Heart left ventricle (tissue), 13 donors: ENCODE measurements at regions not wholly inside any gene's neighbourhood (a gene's known extent, or its start where the extent isn't known, plus 50 kb on each side); places are given as distances from the start of the nearest gene placed in this dataset.

ENCODE experiments used
- CTCF ChIP-seq, 12 donors: fragments of 200-600 bp; sonication (generic) in 4 of 12; IDR thresholded peaks; one replicate each; pipeline versions ENCODE4 v1.5.0 to v1.8.0; 2018 to 2022; ENCODE audit warnings: antibody characterized with exemption in 12 of 12, mild to moderate bottlenecking in 5 of 12
- POLR2A ChIP-seq, 2 donors: fragments of 450-650 bp; IDR thresholded peaks; one replicate each; pipeline ENCODE4 v1.6.1; 2017; ENCODE audit warnings: antibody characterized with exemption in 2 of 2, mild to moderate bottlenecking in 2 of 2, moderate library complexity in 2 of 2
- donor health status: ischemic (EF 13 %, LVEDD 7.1; RV severe dilation, severe dysfunction).
- donor health status: DM: no; HTN: yes; CAD: no.
- donor health status: DM: no; HTN: no; CAD: no.
- donor health status: ischemic (EF 25% LVEDD 6.9; RV normal size, moderate dysfunction).
- donor health status: ischemic (EF 25% LVEDD 5.7; RV mildly dilated, moderate dysfunction).
- donor health status: ischemic (EF 35%, LVEDD 5.7; RV mildly dilated, moderate dysfunction).
- donor health status: nonischemic (EF 11% LVEDD 7.7; RV severe dilation, severe dysfunction).
- donor health status: DM: yes; HTN: yes; CAD: no.
- donor health status: PGD.
- donor health status: ischemic (EF 29% LVEDD 5.4; RV normal size, mild dysfunction).
- donor health status: nonischemic (EF 23%, LVEDD 6.1; RV moderate dilation, normal function).

GRCh38 chr4:72919937-72920336, 149.6 kb downstream of the COX18 start:
- TF ChIP-seq POLR2A (IDR thresholded peaks at IDR 0.05) (no peak), CTCF (IDR thresholded peaks at IDR 0.05) (no peak)
